IMR-90 (cell line): ENCODE measurements at regions not wholly inside any gene's neighbourhood (a gene's known extent, or its start where the extent isn't known, plus 50 kb on each side); places are given as distances from the start of the nearest gene placed in this dataset.
A peak's percentile ranks its signal among the peaks of the same experiment; 100 is the strongest.

Experiments
- ATAC-seq: fragments of 200-7000 bp; cut with Tn5 transposase; 2 replicates; pipeline ENCODE4 v1.9.1; 2020; ENCODE audit warnings: low read depth, mild to moderate bottlenecking, moderate library complexity
- BruUV-seq: library from RNA; stranded (reverse); fragments of 400-500 nt; replicated peaks from 2 replicates; lab custom pipeline; 2021; lab: Mats Ljungman, UMichigan
- CTCF ChIA-PET: fragments of 300-600 bp; formaldehyde crosslinking; extraction: SDS; loops from one replicate; lab custom pipeline; 2021; ENCODE audit warnings: antibody characterized with exemption; lab: Yijun Ruan, JAX
- POLR2A ChIA-PET: fragments of 300-600 bp; sonication (Branson Sonifier 250); formaldehyde crosslinking; loops from one replicate; lab custom pipeline; 2022; ENCODE audit warnings: antibody characterized with exemption; ENCODE audit not compliant: unreplicated experiment; lab: Charles Lee
- DNase-seq: peaks from one replicate; pipeline ENCODE4 v3.0.0; 2013
- H2AFZ ChIP-seq: replicated peaks from 2 replicates; pipeline ENCODE3; 2013; ENCODE audit warnings: low read length, mild to moderate bottlenecking; ENCODE audit not compliant: poor library complexity
- H2AK5ac ChIP-seq: 2 replicates; pipeline ENCODE4 v1.6.1; 2013; ENCODE audit warnings: low read depth, low read length, inconsistent platforms
- H2AK9ac ChIP-seq: replicated peaks from 2 replicates; pipeline ENCODE3; 2013; ENCODE audit warnings: mild to moderate bottlenecking, low read depth, low read length, moderate library complexity; ENCODE audit not compliant: poor library complexity
- H2BK120ac ChIP-seq: 2 replicates; pipeline ENCODE4 v1.6.1; 2013; ENCODE audit warnings: low read depth, low read length, inconsistent platforms
- H2BK15ac ChIP-seq: 3 replicates; pipeline ENCODE4 v1.6.1; 2013; ENCODE audit warnings: low read depth, low read length, inconsistent platforms
- H2BK20ac ChIP-seq: 2 replicates; pipeline ENCODE4 v1.6.1; 2013; ENCODE audit warnings: low read depth, mild to moderate bottlenecking, inconsistent platforms, low read length, moderate library complexity
- H2BK5ac ChIP-seq: 2 replicates; pipeline ENCODE4 v1.6.1; 2013; ENCODE audit warnings: mild to moderate bottlenecking, low read depth, low read length, inconsistent platforms; ENCODE audit not compliant: poor library complexity, severe bottlenecking
- H3K14ac ChIP-seq: replicated peaks from 2 replicates; pipeline ENCODE4 v1.6.1; 2013; ENCODE audit warnings: low read depth, low read length, inconsistent platforms
- H3K18ac ChIP-seq: 2 replicates; pipeline ENCODE4 v1.6.1; 2013; ENCODE audit warnings: low read depth, low read length, control low read depth
- H3K23ac ChIP-seq: 2 replicates; pipeline ENCODE4 v1.6.1; 2013; ENCODE audit warnings: low read depth, low read length, inconsistent platforms
- H3K27ac ChIP-seq: 2 replicates; pipeline ENCODE4 v1.5.1; 2013; ENCODE audit warnings: mild to moderate bottlenecking, control low read depth, low read length; ENCODE audit not compliant: insufficient read depth
- H3K27me3 ChIP-seq: 2 replicates; pipeline ENCODE4 v1.6.1; 2013; ENCODE audit warnings: low read length; ENCODE audit not compliant: control insufficient read depth, insufficient read depth
- H3K36me3 ChIP-seq: 2 replicates; pipeline ENCODE4 v1.6.1; 2013; ENCODE audit warnings: low read length, mixed read lengths; ENCODE audit not compliant: control insufficient read depth, insufficient read depth
- H3K4ac ChIP-seq: 2 replicates; pipeline ENCODE4 v1.6.1; 2013; ENCODE audit warnings: low read depth, low read length, inconsistent platforms
- H3K4me1 ChIP-seq: 2 replicates; pipeline ENCODE4 v1.6.1; 2013; ENCODE audit warnings: low read length, mixed read lengths; ENCODE audit not compliant: control insufficient read depth, insufficient read depth
- H3K4me2 ChIP-seq: 2 replicates; pipeline ENCODE4 v1.6.1; 2013; ENCODE audit warnings: low read depth, mild to moderate bottlenecking, control low read depth, low read length, moderate library complexity
- H3K4me3 ChIP-seq: 2 replicates; pipeline ENCODE4 v1.5.1; 2013; ENCODE audit warnings: low read depth, mild to moderate bottlenecking, control low read depth, low read length, moderate library complexity; ENCODE audit not compliant: insufficient read depth
- H3K56ac ChIP-seq: 2 replicates; pipeline ENCODE4 v1.6.1; 2013; ENCODE audit warnings: low read length, inconsistent platforms; ENCODE audit not compliant: insufficient read depth; ENCODE audit errors: extremely low read depth
- H3K79me1 ChIP-seq, 2 experiments: 2 replicates each; pipeline ENCODE4 v1.6.1; 2013; ENCODE audit warnings: low read length in 2 of 2, inconsistent platforms in 1 of 2, low read depth in 1 of 2
- H3K9ac ChIP-seq: 2 replicates; pipeline ENCODE4 v1.6.1; 2013; ENCODE audit warnings: low read depth, low read length, control low read depth
- H3K9me1 ChIP-seq: 2 replicates; pipeline ENCODE4 v1.6.1; 2013; ENCODE audit warnings: low read length, inconsistent platforms; ENCODE audit not compliant: insufficient read depth
- H3K9me3 ChIP-seq: 2 replicates; pipeline ENCODE4 v1.6.1; 2013; ENCODE audit warnings: low read length; ENCODE audit not compliant: control insufficient read depth, insufficient read depth
- H4K20me1 ChIP-seq: 2 replicates; pipeline ENCODE4 v1.6.1; 2013; ENCODE audit warnings: low read length, inconsistent platforms; ENCODE audit not compliant: insufficient read depth
- H4K5ac ChIP-seq: 2 replicates; pipeline ENCODE4 v1.6.1; 2013; ENCODE audit warnings: mild to moderate bottlenecking, low read depth, low read length, control low read depth
- H4K8ac ChIP-seq, 2 experiments: 2 replicates each; pipeline ENCODE4 v1.6.1; 2013; ENCODE audit warnings: low read depth in 2 of 2, low read length in 2 of 2, control low read depth in 1 of 2, inconsistent platforms in 1 of 2
- H4K91ac ChIP-seq: 2 replicates; pipeline ENCODE4 v1.6.1; 2013; ENCODE audit warnings: low read depth, low read length, inconsistent platforms; ENCODE audit not compliant: insufficient read depth
- CEBPB ChIP-seq: IDR thresholded peaks from 2 replicates; pipeline ENCODE4 v1.6.1; 2012; ENCODE audit warnings: low read depth, low read length, improper control_type of control experiment
- CHD1 ChIP-seq: IDR thresholded peaks from 2 replicates; pipeline ENCODE4 v1.6.1; 2012; ENCODE audit warnings: low read depth, low read length, improper control_type of control experiment
- CTCF ChIP-seq: conservative IDR thresholded peaks from 2 replicates; pipeline ENCODE4 v1.5.1; 2012; ENCODE audit warnings: mild to moderate bottlenecking, low read depth, low read length, improper control_type of control experiment
- FOS ChIP-seq: fragments of 150-350 bp; IDR thresholded peaks from 2 replicates; pipeline ENCODE4 v1.6.1; 2016; ENCODE audit warnings: low read depth, low read length
- MAFK ChIP-seq: IDR thresholded peaks from 2 replicates; pipeline ENCODE4 v1.6.1; 2012; ENCODE audit warnings: low read depth, low read length, improper control_type of control experiment
- MAZ ChIP-seq: IDR thresholded peaks from 2 replicates; pipeline ENCODE4 v1.6.1; 2012; ENCODE audit warnings: low read depth, mild to moderate bottlenecking, low read length, improper control_type of control experiment, moderate library complexity, borderline replicate concordance
- NFE2L2 ChIP-seq: fragments of 150-350 bp; IDR thresholded peaks from 2 replicates; pipeline ENCODE4 v1.6.1; 2016; ENCODE audit warnings: low read depth, mild to moderate bottlenecking, low read length
- POLR2A ChIP-seq: IDR thresholded peaks from 2 replicates; pipeline ENCODE4 v1.6.1; 2012; ENCODE audit warnings: mild to moderate bottlenecking, low read depth, low read length
- RAD21 ChIP-seq: IDR thresholded peaks from 2 replicates; pipeline ENCODE4 v1.6.1; 2012; ENCODE audit warnings: low read length, improper control_type of control experiment
- USF2 ChIP-seq: fragments of 150-350 bp; IDR thresholded peaks from 2 replicates; pipeline ENCODE4 v1.6.1; 2017; ENCODE audit warnings: mild to moderate bottlenecking, antibody characterized with exemption, low read length, low read depth
- WGBS, 2 experiments: methylation state at CpG; one replicate each; pipeline versions ENCODE4 v1.1.5 to v1.1.7; 2013; ENCODE audit warnings: missing lambda C conversion rate in 2 of 2; ENCODE audit not compliant: insufficient read length in 1 of 2; ENCODE audit errors: extremely low coverage in 2 of 2; 5-methylcytosine and 5-hydroxymethylcytosine counted together
- dilution Hi-C: fragments of 300-500 bp; cut with HindIII; formaldehyde crosslinking; loops from one replicate; pipeline ENCODE4 v1.14.3; 2018; ENCODE audit warnings: low sequenced_read_pairs; ENCODE audit not compliant: unreplicated experiment
- in situ Hi-C: fragments of 300-500 bp; cut with MboI; formaldehyde crosslinking; loops from 3 replicates; pipeline ENCODE4 v1.14.3; 2019; ENCODE audit warnings: low sequenced_read_pairs, inconsistent platforms, mixed read lengths
- intact Hi-C: fragments of 100-400 bp; cut with micrococcal nuclease; formaldehyde crosslinking; loops from 2 replicates; pipeline ENCODE4 v1.10.0; 2022

- H3K4me3 ChIP-seq = no peak overlapping the region
These were observed 64.8 kb upstream of the ABHD2 start for GRCh38 chr15:89023311-89023961.

More at GRCh38 chr15:89023311-89023961, 64.8 kb upstream of the ABHD2 start:
- ATAC-seq (peak; percentile 42; the same call in 1 of the 2 replicates), DNase-seq (peak; percentile 38)
- Histone ChIP-seq H4K8ac (no peak overlapping the region), H3K14ac (no peak overlapping the region), H3K18ac (no peak overlapping the region), H2AK5ac (no peak overlapping the region; the same call in 1 of the 2 replicates), H3K23ac (no peak overlapping the region), H2BK20ac (no peak overlapping the region), H2BK15ac (peak overlapping the region; percentile 14; the same call in 1 of the 3 replicates), H3K9ac (no peak overlapping the region), H3K4me1 (peaks cover under 1% of the 10 kb centered on the region; the same call in 1 of the 2 replicates), H3K36me3 (no peaks in the 10 kb centered on the region), H3K4ac (no peak overlapping the region), H2BK5ac (no peak overlapping the region), H2AFZ (no peak overlapping the region), H3K4me2 (no peak overlapping the region), H3K9me1 (no peaks in the 10 kb centered on the region), H4K20me1 (no peaks in the 10 kb centered on the region), H4K5ac (no peak overlapping the region), H3K9me3 (peaks cover 5% of the 10 kb centered on the region), H3K79me1 (no peaks in the 10 kb centered on the region), H3K56ac (no peak overlapping the region), H2BK120ac (no peak overlapping the region), H3K27ac (no peak overlapping the region), H3K27me3 (no peaks in the 10 kb centered on the region), H2AK9ac (no peak overlapping the region), H4K91ac (no peak overlapping the region)
- dilution Hi-C loops = loop anchor here (25.0 kb wide), 1 partner anchor 111 kb away; the partner anchor contains the start of gene MFGE8
- no peak for TF ChIP-seq NFE2L2
- no peak for TF ChIP-seq CEBPB
- TF ChIP-seq MAZ = no peak
- no peak for TF ChIP-seq CHD1
- no peak for TF ChIP-seq MAFK
- TF ChIP-seq FOS = no peak
- no peak for TF ChIP-seq POLR2A
- no peak for TF ChIP-seq CTCF
- no peak for TF ChIP-seq USF2
- TF ChIP-seq RAD21 = no peak
- in situ Hi-C loops = loop anchor here (25.0 kb wide), 1 partner anchor 536 kb away; no protein-coding TSS in a partner anchor
- intact Hi-C loops = no loop called here
- no TSS peak for BruUV-seq
- ChIA-PET POLR2A (no interaction called here), CTCF (no interaction called here)
- no CpG with 5 or more reads among the region's 8 CpGs for WGBS, 2 experiments
